ENCODE measurements at regions not wholly inside any gene's neighbourhood (a gene's known extent, or its start where the extent isn't known, plus 50 kb on each side); places are given as distances from the start of the nearest gene placed in this dataset.

DNA sequence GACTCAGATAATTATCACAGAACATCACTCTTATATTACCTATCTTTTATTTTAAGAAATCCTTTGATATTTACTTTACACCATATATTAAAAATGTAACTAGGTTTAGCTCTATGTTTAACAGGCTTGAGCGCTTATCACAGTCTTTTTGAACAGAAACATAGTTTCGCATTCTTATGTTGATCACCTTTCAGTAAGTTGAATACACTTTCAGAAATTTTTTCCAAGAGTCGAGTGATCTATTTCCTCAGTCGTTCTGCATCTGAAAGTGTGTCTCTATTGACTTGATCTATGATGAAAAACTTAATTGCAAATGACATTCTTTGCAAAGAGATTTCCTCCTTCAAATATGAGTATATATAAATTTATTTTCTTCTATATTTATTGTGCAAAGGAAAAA lies 516.6 kb upstream of the KCNMB2 start:
- Histone ChIP-seq H3K36me3 (ENCODE audit: control insufficient read depth in 3 of 3, insufficient read depth in 3 of 3, low read length in 3 of 3) (no peaks in the 10 kb centered on the region), H3K27me3 (ENCODE audit: control insufficient read depth in 3 of 3, insufficient read depth in 3 of 3, low read length in 3 of 3) (no peaks in the 10 kb centered on the region), H3K27ac (ENCODE audit: low read depth, low read length) (no peak overlapping the region), H3K9me3 (ENCODE audit: control insufficient read depth in 3 of 3, low read length in 3 of 3) (no peaks in the 10 kb centered on the region), H3K4me1 (ENCODE audit: control insufficient read depth in 3 of 3, insufficient read depth in 3 of 3, low read length in 3 of 3) (peaks cover 0 to 2% (median 0%) of the 10 kb centered on the region in 3 donors), H3K4me3 (ENCODE audit: low read length in 3 of 3) (no peak overlapping the region), H3K9ac (ENCODE audit: low read depth in 1 of 3, low read length in 3 of 3) (no peak overlapping the region)

DNA sequence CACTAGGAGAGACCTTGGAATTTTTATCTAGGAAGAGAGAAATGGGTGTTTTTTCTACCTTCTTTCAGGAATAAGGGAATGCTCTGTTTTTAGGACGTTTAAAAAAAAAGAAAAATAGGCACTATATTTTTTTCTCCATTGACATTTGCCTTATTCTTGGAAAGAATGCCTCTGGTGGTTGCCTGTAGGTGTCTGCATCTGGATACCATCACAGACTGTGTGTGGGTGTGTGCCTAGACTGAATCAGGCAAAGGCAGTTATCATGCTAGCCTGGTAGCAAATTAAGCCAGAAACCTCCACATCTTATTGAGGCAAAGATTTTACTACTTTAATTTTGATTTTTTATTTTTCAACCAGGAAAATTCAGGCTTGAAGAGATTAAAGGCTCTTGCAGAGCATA lies 513.6 kb upstream of the KCNMB2 start:
- no peak overlapping the region for H3K9ac ChIP-seq (ENCODE audit: low read depth in 1 of 3, low read length in 3 of 3)
- no peaks in the 10 kb centered on the region for H3K36me3 ChIP-seq (ENCODE audit: control insufficient read depth in 3 of 3, insufficient read depth in 3 of 3, low read length in 3 of 3)
- H3K27ac ChIP-seq (ENCODE audit: low read depth, low read length) = no peak overlapping the region
- peaks cover 0 to 2% (median 0%) of the 10 kb centered on the region in 3 donors for H3K4me1 ChIP-seq (ENCODE audit: control insufficient read depth in 3 of 3, insufficient read depth in 3 of 3, low read length in 3 of 3)
- no peaks in the 10 kb centered on the region for H3K27me3 ChIP-seq (ENCODE audit: control insufficient read depth in 3 of 3, insufficient read depth in 3 of 3, low read length in 3 of 3)
- no peaks in the 10 kb centered on the region for H3K9me3 ChIP-seq (ENCODE audit: control insufficient read depth in 3 of 3, low read length in 3 of 3)
- H3K4me3 ChIP-seq (ENCODE audit: low read length in 3 of 3) = no peak overlapping the region

DNA sequence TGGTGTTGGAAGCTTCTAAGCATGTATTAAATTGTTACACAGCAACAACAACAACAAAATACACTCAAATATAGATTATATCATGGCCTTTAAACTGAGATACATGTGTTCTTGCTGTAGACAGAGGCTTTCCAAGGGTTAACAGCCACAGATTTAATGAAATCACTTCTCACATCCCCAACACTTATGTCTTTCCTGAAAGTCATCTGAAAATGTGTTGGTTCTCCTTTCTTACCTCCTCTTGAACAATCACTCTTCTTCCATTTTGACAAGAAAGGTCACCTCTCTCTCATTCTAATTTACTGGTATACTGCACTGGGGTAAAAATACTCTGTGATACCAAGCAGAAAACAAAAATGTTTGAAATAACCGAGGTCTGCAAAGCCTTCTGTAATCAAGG lies 507.3 kb upstream of the KCNMB2 start:
- H3K4me3 ChIP-seq (ENCODE audit: low read length in 3 of 3) = no peak overlapping the region
- H3K9me3 ChIP-seq (ENCODE audit: control insufficient read depth in 3 of 3, low read length in 3 of 3) = no peaks in the 10 kb centered on the region
- H3K9ac ChIP-seq (ENCODE audit: low read depth in 1 of 3, low read length in 3 of 3) = no peak overlapping the region
- no peaks in the 10 kb centered on the region for H3K4me1 ChIP-seq (ENCODE audit: control insufficient read depth in 3 of 3, insufficient read depth in 3 of 3, low read length in 3 of 3)
- no peaks in the 10 kb centered on the region for H3K36me3 ChIP-seq (ENCODE audit: control insufficient read depth in 3 of 3, insufficient read depth in 3 of 3, low read length in 3 of 3)
- no peaks in the 10 kb centered on the region for H3K27me3 ChIP-seq (ENCODE audit: control insufficient read depth in 3 of 3, insufficient read depth in 3 of 3, low read length in 3 of 3)
- no peak overlapping the region for H3K27ac ChIP-seq (ENCODE audit: low read depth, low read length)

DNA sequence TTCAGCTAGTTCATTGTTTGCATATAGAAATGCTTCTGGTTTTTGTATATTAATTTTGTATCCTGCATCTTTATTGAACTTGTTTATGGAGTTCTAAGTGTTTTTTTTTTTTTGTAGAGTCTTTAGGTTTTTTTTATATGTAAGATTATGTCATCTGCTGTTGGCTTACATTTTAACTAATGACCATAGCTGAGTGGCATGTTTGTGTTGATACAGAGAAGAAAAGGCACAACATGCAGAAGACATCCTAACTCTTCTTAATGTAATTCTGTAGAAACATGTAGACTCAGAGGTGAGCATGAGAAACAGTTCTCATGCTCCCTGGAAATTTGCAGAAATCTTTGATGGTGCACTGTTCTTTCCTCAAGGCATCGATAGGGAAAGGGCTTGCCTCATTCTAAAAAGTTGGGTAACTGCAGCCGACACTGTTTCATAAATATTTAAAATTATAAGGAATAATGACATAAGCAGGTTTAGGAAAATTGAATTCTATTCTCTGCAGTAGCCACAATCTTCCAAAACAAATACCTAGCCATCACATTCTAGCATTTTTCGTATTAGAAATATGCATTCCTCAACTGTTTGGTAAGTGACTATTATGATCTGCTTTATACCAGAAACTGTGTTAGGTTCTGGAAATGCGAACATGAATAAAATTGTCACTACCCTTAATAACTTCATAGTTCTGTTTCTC lies 499.6 kb upstream of the KCNMB2 start:
- no peak overlapping the region for H3K9ac ChIP-seq (ENCODE audit: low read depth in 1 of 3, low read length in 3 of 3)
- H3K27ac ChIP-seq (ENCODE audit: low read depth, low read length) = no peak overlapping the region
- no peak overlapping the region for H3K4me3 ChIP-seq (ENCODE audit: low read length in 3 of 3)
- H3K27me3 ChIP-seq (ENCODE audit: control insufficient read depth in 3 of 3, insufficient read depth in 3 of 3, low read length in 3 of 3) = no peaks in the 10 kb centered on the region
- H3K36me3 ChIP-seq (ENCODE audit: control insufficient read depth in 3 of 3, insufficient read depth in 3 of 3, low read length in 3 of 3) = no peaks in the 10 kb centered on the region
- H3K4me1 ChIP-seq (ENCODE audit: control insufficient read depth in 3 of 3, insufficient read depth in 3 of 3, low read length in 3 of 3) = no peaks in the 10 kb centered on the region
- H3K9me3 ChIP-seq (ENCODE audit: control insufficient read depth in 3 of 3, low read length in 3 of 3) = no peaks in the 10 kb centered on the region

DNA sequence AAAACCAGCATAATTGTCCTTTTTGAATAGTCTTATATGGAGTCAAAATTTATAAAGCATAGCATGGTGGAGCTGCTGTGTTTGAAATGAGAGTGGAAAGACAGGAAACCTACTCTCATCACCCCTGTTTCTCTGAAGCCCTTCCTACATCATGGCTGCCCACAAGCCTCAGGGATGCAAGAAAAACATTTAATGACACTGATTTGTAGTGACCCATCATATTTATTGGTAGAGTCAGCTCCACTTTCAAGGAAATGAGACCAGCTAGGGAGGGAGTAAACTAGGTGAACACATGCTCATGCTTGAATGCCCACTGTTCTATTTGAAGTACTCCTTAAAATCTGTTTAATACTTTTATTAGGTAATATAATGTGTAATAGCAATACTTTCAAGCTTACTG lies 494.3 kb upstream of the KCNMB2 start:
- Histone ChIP-seq H3K9ac (ENCODE audit: low read depth in 1 of 3, low read length in 3 of 3) (no peak overlapping the region), H3K4me3 (ENCODE audit: low read length in 3 of 3) (no peak overlapping the region), H3K36me3 (ENCODE audit: control insufficient read depth in 3 of 3, insufficient read depth in 3 of 3, low read length in 3 of 3) (no peaks in the 10 kb centered on the region), H3K9me3 (ENCODE audit: control insufficient read depth in 3 of 3, low read length in 3 of 3) (no peaks in the 10 kb centered on the region), H3K27me3 (ENCODE audit: control insufficient read depth in 3 of 3, insufficient read depth in 3 of 3, low read length in 3 of 3) (no peaks in the 10 kb centered on the region), H3K4me1 (ENCODE audit: control insufficient read depth in 3 of 3, insufficient read depth in 3 of 3, low read length in 3 of 3) (no peaks in the 10 kb centered on the region), H3K27ac (ENCODE audit: low read depth, low read length) (no peak overlapping the region)

DNA sequence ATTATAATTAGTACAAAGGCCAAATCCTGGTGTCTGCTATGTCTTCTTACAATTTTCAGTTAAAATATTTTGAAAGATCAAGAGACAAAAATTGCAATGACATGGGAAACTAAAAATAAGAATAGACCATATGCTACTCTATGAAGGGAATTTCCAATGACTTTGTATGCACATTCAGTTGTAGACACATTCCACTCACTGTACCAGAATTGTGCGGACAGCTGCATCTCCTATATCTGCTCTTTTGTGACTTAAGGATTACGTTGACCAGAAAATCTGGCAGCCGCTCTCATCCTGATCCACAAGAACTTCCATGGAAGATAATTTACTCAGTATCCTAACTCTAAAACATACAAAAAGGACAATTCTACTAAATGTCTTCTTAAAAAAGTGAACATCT lies 493.9 kb upstream of the KCNMB2 start:
- no peak overlapping the region for H3K9ac ChIP-seq (ENCODE audit: low read depth in 1 of 3, low read length in 3 of 3)
- no peaks in the 10 kb centered on the region for H3K4me1 ChIP-seq (ENCODE audit: control insufficient read depth in 3 of 3, insufficient read depth in 3 of 3, low read length in 3 of 3)

DNA sequence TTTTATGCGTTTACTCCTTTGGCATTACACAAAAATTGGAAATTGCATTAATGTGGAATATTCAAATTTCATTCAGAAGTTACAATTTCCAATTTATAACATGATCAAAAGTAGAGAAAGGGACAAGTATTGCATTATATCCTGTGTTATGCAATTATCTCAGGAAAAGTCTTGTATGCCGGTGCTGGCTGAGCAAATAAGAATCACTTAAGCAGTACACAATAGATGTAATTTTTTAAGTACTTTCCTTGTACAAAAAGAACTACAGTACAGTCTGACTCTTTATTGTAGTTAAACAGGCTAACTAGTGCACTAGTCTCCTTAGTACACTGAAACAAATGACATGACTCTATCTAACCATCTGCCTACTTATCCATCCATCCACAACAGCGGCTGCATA lies 493.2 kb upstream of the KCNMB2 start:
- Histone ChIP-seq H3K27me3 (ENCODE audit: control insufficient read depth in 3 of 3, insufficient read depth in 3 of 3, low read length in 3 of 3) (no peaks in the 10 kb centered on the region), H3K4me3 (ENCODE audit: low read length in 3 of 3) (no peak overlapping the region), H3K9me3 (ENCODE audit: control insufficient read depth in 3 of 3, low read length in 3 of 3) (no peaks in the 10 kb centered on the region), H3K9ac (ENCODE audit: low read depth in 1 of 3, low read length in 3 of 3) (no peak overlapping the region), H3K27ac (ENCODE audit: low read depth, low read length) (no peak overlapping the region), H3K36me3 (ENCODE audit: control insufficient read depth in 3 of 3, insufficient read depth in 3 of 3, low read length in 3 of 3) (no peaks in the 10 kb centered on the region), H3K4me1 (ENCODE audit: control insufficient read depth in 3 of 3, insufficient read depth in 3 of 3, low read length in 3 of 3) (no peaks in the 10 kb centered on the region)

More for the DNA sequence above, 493.9 kb upstream of the KCNMB2 start:
- no peak overlapping the region for H3K4me3 ChIP-seq (ENCODE audit: low read length in 3 of 3)
- H3K27ac ChIP-seq (ENCODE audit: low read depth, low read length) = no peak overlapping the region
- no peaks in the 10 kb centered on the region for H3K9me3 ChIP-seq (ENCODE audit: control insufficient read depth in 3 of 3, low read length in 3 of 3)
- no peaks in the 10 kb centered on the region for H3K27me3 ChIP-seq (ENCODE audit: control insufficient read depth in 3 of 3, insufficient read depth in 3 of 3, low read length in 3 of 3)
- H3K36me3 ChIP-seq (ENCODE audit: control insufficient read depth in 3 of 3, insufficient read depth in 3 of 3, low read length in 3 of 3) = no peaks in the 10 kb centered on the region

DNA sequence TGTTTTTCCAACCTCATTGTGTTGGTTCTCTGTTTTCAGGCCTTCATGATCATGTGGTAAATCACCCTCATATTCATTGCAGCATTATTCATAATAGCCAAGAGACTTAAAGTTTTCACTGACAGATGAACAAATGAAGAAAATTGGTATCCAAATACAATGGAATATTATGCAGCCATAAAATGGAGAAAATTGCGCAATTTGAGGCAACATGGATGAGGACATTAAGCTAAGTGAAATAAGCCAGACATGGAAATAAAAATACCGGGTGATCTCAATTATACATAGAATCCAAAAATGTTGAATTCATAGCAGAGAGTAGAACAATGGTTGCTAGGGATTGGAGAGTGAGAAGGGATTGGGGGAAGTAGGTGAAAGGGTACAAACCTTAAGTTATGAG lies 491.9 kb upstream of the KCNMB2 start:
- Histone ChIP-seq H3K4me3 (ENCODE audit: low read length in 3 of 3) (no peak overlapping the region), H3K27ac (ENCODE audit: low read depth, low read length) (no peak overlapping the region), H3K9ac (ENCODE audit: low read depth in 1 of 3, low read length in 3 of 3) (no peak overlapping the region), H3K9me3 (ENCODE audit: control insufficient read depth in 3 of 3, low read length in 3 of 3) (no peaks in the 10 kb centered on the region), H3K27me3 (ENCODE audit: control insufficient read depth in 3 of 3, insufficient read depth in 3 of 3, low read length in 3 of 3) (no peaks in the 10 kb centered on the region), H3K4me1 (ENCODE audit: control insufficient read depth in 3 of 3, insufficient read depth in 3 of 3, low read length in 3 of 3) (no peaks in the 10 kb centered on the region), H3K36me3 (ENCODE audit: control insufficient read depth in 3 of 3, insufficient read depth in 3 of 3, low read length in 3 of 3) (no peaks in the 10 kb centered on the region)

DNA sequence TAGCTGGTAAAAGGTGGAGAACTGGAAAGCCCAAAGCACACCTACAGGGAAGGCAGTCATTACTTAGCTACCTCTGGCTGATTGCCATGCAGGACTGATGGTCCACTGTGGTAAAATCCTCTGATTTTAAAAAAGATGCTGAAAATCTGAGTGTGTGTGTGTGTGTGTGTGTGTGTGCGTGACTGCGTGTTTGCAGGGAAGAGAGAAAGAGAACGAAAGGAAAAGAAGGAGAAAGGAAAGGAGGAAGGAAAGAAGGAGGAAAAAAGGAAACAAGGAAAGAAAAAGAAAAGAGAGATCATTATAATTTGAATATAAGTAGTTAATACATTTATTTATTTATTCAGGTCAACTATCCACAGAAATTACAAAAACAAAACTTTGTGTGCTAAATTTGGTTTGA lies 488.7 kb upstream of the KCNMB2 start:
- no peak overlapping the region for H3K27ac ChIP-seq (ENCODE audit: low read depth, low read length)
- H3K4me3 ChIP-seq (ENCODE audit: low read length in 3 of 3) = no peak overlapping the region
- H3K4me1 ChIP-seq (ENCODE audit: control insufficient read depth in 3 of 3, insufficient read depth in 3 of 3, low read length in 3 of 3) = no peaks in the 10 kb centered on the region
- H3K27me3 ChIP-seq (ENCODE audit: control insufficient read depth in 3 of 3, insufficient read depth in 3 of 3, low read length in 3 of 3) = no peaks in the 10 kb centered on the region
- H3K36me3 ChIP-seq (ENCODE audit: control insufficient read depth in 3 of 3, insufficient read depth in 3 of 3, low read length in 3 of 3) = no peaks in the 10 kb centered on the region
- H3K9me3 ChIP-seq (ENCODE audit: control insufficient read depth in 3 of 3, low read length in 3 of 3) = no peaks in the 10 kb centered on the region
- no peak overlapping the region for H3K9ac ChIP-seq (ENCODE audit: low read depth in 1 of 3, low read length in 3 of 3)

DNA sequence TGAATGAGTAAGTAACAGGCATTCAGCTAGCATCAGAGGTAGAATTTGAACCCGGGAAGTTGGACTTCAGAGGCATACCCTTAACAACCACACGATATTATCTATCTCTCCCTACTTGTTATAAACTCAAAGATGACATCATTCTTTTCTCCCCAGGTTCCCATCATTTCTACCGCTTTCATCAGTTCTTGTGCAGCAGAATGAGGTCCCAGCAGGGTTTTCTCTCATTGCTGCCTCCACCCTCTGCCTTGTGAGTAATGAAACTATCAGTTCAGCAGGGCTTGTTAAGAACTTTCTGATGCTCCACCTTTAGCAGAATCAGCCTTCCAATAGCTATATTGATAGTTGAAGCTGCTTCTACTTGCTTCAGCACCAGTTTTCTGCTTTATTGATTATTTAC lies 487.5 kb upstream of the KCNMB2 start:
- H3K27ac ChIP-seq (ENCODE audit: low read depth, low read length) = no peak overlapping the region
- H3K4me1 ChIP-seq (ENCODE audit: control insufficient read depth in 3 of 3, insufficient read depth in 3 of 3, low read length in 3 of 3) = no peaks in the 10 kb centered on the region
- no peaks in the 10 kb centered on the region for H3K9me3 ChIP-seq (ENCODE audit: control insufficient read depth in 3 of 3, low read length in 3 of 3)
- H3K9ac ChIP-seq (ENCODE audit: low read depth in 1 of 3, low read length in 3 of 3) = no peak overlapping the region
- no peak overlapping the region for H3K4me3 ChIP-seq (ENCODE audit: low read length in 3 of 3)
- H3K36me3 ChIP-seq (ENCODE audit: control insufficient read depth in 3 of 3, insufficient read depth in 3 of 3, low read length in 3 of 3) = no peaks in the 10 kb centered on the region
- no peaks in the 10 kb centered on the region for H3K27me3 ChIP-seq (ENCODE audit: control insufficient read depth in 3 of 3, insufficient read depth in 3 of 3, low read length in 3 of 3)

Measured in skeletal muscle tissue (tissue), 3 donors.